GM23248 (cell line): ENCODE measurements at regions not wholly inside any gene's neighbourhood (a gene's known extent, or its start where the extent isn't known, plus 50 kb on each side); places are given as distances from the start of the nearest gene placed in this dataset.
A peak's percentile ranks its signal among the peaks of the same experiment; 100 is the strongest.

Experiments
- DNase-seq: peaks from one replicate; pipeline ENCODE4 v3.0.0-alpha.2; 2015
- H2AFZ ChIP-seq: fragments of 200-600 bp; sonication (generic); 2 replicates; pipeline ENCODE4 v1.6.1; 2016; ENCODE audit warnings: antibody characterized with exemption
- H3F3A ChIP-seq: fragments of 200-600 bp; sonication (generic); 2 replicates; pipeline ENCODE4 v1.6.1; 2016; ENCODE audit warnings: mild to moderate bottlenecking, antibody characterized with exemption, mixed run types; ENCODE audit not compliant: insufficient read depth
- H3K27ac ChIP-seq: fragments of 200-600 bp; sonication (generic); 2 replicates; pipeline ENCODE4 v1.5.1; 2016; ENCODE audit warnings: mild to moderate bottlenecking
- H3K27me3 ChIP-seq: fragments of 200-600 bp; sonication (generic); replicated peaks from 2 replicates; pipeline ENCODE4 v1.6.1; 2016; ENCODE audit warnings: mild to moderate bottlenecking; ENCODE audit not compliant: insufficient read depth
- H3K36me3 ChIP-seq: fragments of 200-600 bp; sonication (generic); 2 replicates; pipeline ENCODE4 v1.6.1; 2016; ENCODE audit warnings: low read depth, mild to moderate bottlenecking
- H3K4me1 ChIP-seq: fragments of 200-600 bp; sonication (generic); 2 replicates; pipeline ENCODE4 v1.6.1; 2016; ENCODE audit warnings: mild to moderate bottlenecking; ENCODE audit not compliant: insufficient read depth
- H3K4me2 ChIP-seq: fragments of 200-600 bp; sonication (generic); one replicate; pipeline ENCODE4 v1.6.1; 2016; ENCODE audit warnings: mild to moderate bottlenecking; ENCODE audit not compliant: unreplicated experiment
- H3K4me3 ChIP-seq: fragments of 200-600 bp; sonication (generic); 2 replicates; pipeline ENCODE4 v1.5.1; 2016; ENCODE audit warnings: mild to moderate bottlenecking
- H3K79me2 ChIP-seq: fragments of 200-600 bp; sonication (generic); 2 replicates; pipeline ENCODE4 v1.6.1; 2016; ENCODE audit warnings: mild to moderate bottlenecking; ENCODE audit not compliant: insufficient read depth
- H3K9ac ChIP-seq: fragments of 200-600 bp; sonication (generic); 2 replicates; pipeline ENCODE4 v1.6.1; 2016; ENCODE audit warnings: mild to moderate bottlenecking
- H3K9me2 ChIP-seq: fragments of 200-600 bp; sonication (generic); 2 replicates; pipeline ENCODE4 v1.6.1; 2016; ENCODE audit warnings: mixed run types, mild to moderate bottlenecking, moderate library complexity; ENCODE audit not compliant: insufficient read depth
- H3K9me3 ChIP-seq: fragments of 200-600 bp; sonication (generic); one replicate; pipeline ENCODE4 v1.6.1; 2017; ENCODE audit warnings: low read depth
- H4K20me1 ChIP-seq: fragments of 200-600 bp; sonication (generic); 2 replicates; pipeline ENCODE4 v1.6.0; 2016; ENCODE audit not compliant: insufficient read depth
- EZH2 ChIP-seq: fragments of 200-600 bp; sonication (generic); IDR thresholded peaks from 2 replicates; pipeline ENCODE4 v1.6.1; 2018; ENCODE audit warnings: antibody characterized with exemption, mild to moderate bottlenecking; ENCODE audit not compliant: insufficient read depth, poor library complexity, severe bottlenecking
- EZH2phosphoT487 ChIP-seq: fragments of 200-600 bp; sonication (generic); IDR thresholded peaks from 2 replicates; pipeline ENCODE4 v1.6.1; 2018; ENCODE audit warnings: antibody characterized with exemption, moderate library complexity, mild to moderate bottlenecking, low read depth; ENCODE audit not compliant: insufficient read depth
- WGBS, 2 experiments: methylation state at CpG; one replicate each; pipeline ENCODE4 v1.1.6; 2015 to 2017; ENCODE audit warnings: low lambda C conversion rate in 2 of 2, low coverage in 1 of 2; ENCODE audit errors: missing lambda C conversion rate in 2 of 2; 5-methylcytosine and 5-hydroxymethylcytosine counted together
- in situ Hi-C: fragments of 300-500 bp; cut with MboI; formaldehyde crosslinking; loops from 2 replicates; pipeline ENCODE4 v1.15.0; 2020

- Histone ChIP-seq H2AFZ (peak overlapping the region; percentile 3; the same call in 1 of the 2 replicates), H3K9ac (peak overlapping the region; percentile 8; the same call in 1 of the 2 replicates), H3K79me2 (no peaks in the 10 kb centered on the region), H3F3A (peaks cover 12% of the 10 kb centered on the region), H4K20me1 (no peaks in the 10 kb centered on the region), H3K9me3 (no peaks in the 10 kb centered on the region), H3K4me1 (peaks cover 19% of the 10 kb centered on the region), H3K27me3 (no peaks in the 10 kb centered on the region), H3K9me2 (no peaks in the 10 kb centered on the region), H3K27ac (peak overlapping the region; percentile 57), H3K36me3 (no peaks in the 10 kb centered on the region), H3K4me2 (peak overlapping the region; percentile 3), H3K4me3 (no peak overlapping the region)
- in situ Hi-C loops: no loop called here
- DNase-seq: peak; percentile 68
- 67 to 69% methylated on average over 7 of the region's 7 CpGs for WGBS, 2 experiments
- no peak for TF ChIP-seq EZH2
- no peak for TF ChIP-seq EZH2phosphoT487
These were observed 371.9 kb downstream of the BMPER start for GRCh38 chr7:34277016-34277802.

- H3K27ac ChIP-seq: peak overlapping the region; percentile 57
- in situ Hi-C loops: no loop called here
- no peaks in the 10 kb centered on the region for H4K20me1 ChIP-seq
- DNase-seq: peak; percentile 57
- peak overlapping the region; percentile 8; the same call in 1 of the 2 replicates for H3K9ac ChIP-seq
- TF ChIP-seq EZH2: no peak
- no peak for TF ChIP-seq EZH2phosphoT487
- no peak overlapping the region for H3K4me3 ChIP-seq
- H3K4me1 ChIP-seq: peaks cover 19% of the 10 kb centered on the region
- no peaks in the 10 kb centered on the region for H3K9me2 ChIP-seq
- peak overlapping the region; percentile 47; the same call in 1 of the 2 replicates for H2AFZ ChIP-seq
- no peaks in the 10 kb centered on the region for H3K36me3 ChIP-seq
- peaks cover 12% of the 10 kb centered on the region for H3F3A ChIP-seq
- H3K27me3 ChIP-seq: no peaks in the 10 kb centered on the region
- peak overlapping the region; percentile 3 for H3K4me2 ChIP-seq
- no peaks in the 10 kb centered on the region for H3K9me3 ChIP-seq
- WGBS, 2 experiments: 38 to 43% methylated on average over 4 of the region's 4 CpGs
- no peaks in the 10 kb centered on the region for H3K79me2 ChIP-seq
These were observed 372.5 kb downstream of the BMPER start for GRCh38 chr7:34277803-34278199.

GRCh38 chr7:34281260-34281659, 375.9 kb downstream of the BMPER start:
- Histone ChIP-seq H3K9ac (no peak overlapping the region), H3K4me1 (peaks cover 19% of the 10 kb centered on the region), H3K27ac (no peak overlapping the region), H3K9me3 (no peaks in the 10 kb centered on the region), H3F3A (peaks cover 12% of the 10 kb centered on the region), H3K9me2 (no peaks in the 10 kb centered on the region), H3K27me3 (no peaks in the 10 kb centered on the region), H3K36me3 (no peaks in the 10 kb centered on the region), H3K4me2 (no peak overlapping the region), H3K4me3 (no peak overlapping the region), H3K79me2 (no peaks in the 10 kb centered on the region), H4K20me1 (no peaks in the 10 kb centered on the region), H2AFZ (no peak overlapping the region)
- 100% methylated on average over 1 of the region's 1 CpG for WGBS, 2 experiments
- in situ Hi-C loops: no loop called here
- no peak for TF ChIP-seq EZH2phosphoT487
- no peak for TF ChIP-seq EZH2
- DNase-seq: peak; percentile 10

GRCh38 chr7:34282271-34282670, 375.7 kb upstream of the NPSR1 start:
- DNase-seq: peak; percentile 45
- Histone ChIP-seq H2AFZ (no peak overlapping the region), H3K4me1 (peaks cover 11% of the 10 kb centered on the region), H3K9ac (no peak overlapping the region), H3K9me2 (no peaks in the 10 kb centered on the region), H3K36me3 (no peaks in the 10 kb centered on the region), H4K20me1 (no peaks in the 10 kb centered on the region), H3F3A (peaks cover 10% of the 10 kb centered on the region), H3K27ac (no peak overlapping the region), H3K79me2 (no peaks in the 10 kb centered on the region), H3K4me2 (no peak overlapping the region), H3K9me3 (no peaks in the 10 kb centered on the region), H3K27me3 (no peaks in the 10 kb centered on the region), H3K4me3 (no peak overlapping the region)
- in situ Hi-C loops: no loop called here
- TF ChIP-seq EZH2phosphoT487 (no peak), EZH2 (no peak)
- WGBS, 2 experiments: 8% methylated on average over 1 of the region's 1 CpG
